HG02840 (cell line): ENCODE measurements at regions not wholly inside any gene's neighbourhood (a gene's known extent, or its start where the extent isn't known, plus 50 kb on each side); places are given as distances from the start of the nearest gene placed in this dataset.

ENCODE experiments used
- ATAC-seq: cut with Tn5 transposase; IDR thresholded peaks from one replicate; pipeline ENCODE4 v1.9.1; 2021; ENCODE audit warnings: mild to moderate bottlenecking, moderate library complexity, moderate number of reproducible peaks; ENCODE audit not compliant: unreplicated experiment, low FRiP score

- no peak for ATAC-seq
Observed at GRCh38 chr16:72371307-72372086, 199.5 kb upstream of the PMFBP1 start.

- no peak for ATAC-seq
Observed at GRCh38 chr16:72369274-72369673, 197.3 kb upstream of the PMFBP1 start.

DNA sequence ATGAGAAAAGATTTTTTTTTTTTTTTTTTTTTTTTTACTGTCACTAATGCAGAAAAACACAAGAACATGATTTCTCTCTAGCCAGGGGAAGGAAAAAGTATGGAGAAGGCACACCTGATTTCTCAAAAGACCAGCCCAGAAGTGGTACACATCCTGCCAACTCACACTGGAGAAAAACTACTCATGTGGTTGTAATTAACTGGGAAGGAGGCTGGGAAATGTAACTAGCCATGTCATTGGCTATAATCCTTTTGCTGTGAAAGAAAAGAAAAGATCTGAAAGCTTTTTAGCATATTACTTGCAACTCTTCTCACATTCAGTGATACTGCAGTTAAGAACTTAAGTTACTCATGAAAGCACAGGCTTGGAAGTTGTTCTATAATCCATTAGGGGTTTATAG is 195.9 kb upstream of the PMFBP1 start:
- no peak for ATAC-seq

DNA sequence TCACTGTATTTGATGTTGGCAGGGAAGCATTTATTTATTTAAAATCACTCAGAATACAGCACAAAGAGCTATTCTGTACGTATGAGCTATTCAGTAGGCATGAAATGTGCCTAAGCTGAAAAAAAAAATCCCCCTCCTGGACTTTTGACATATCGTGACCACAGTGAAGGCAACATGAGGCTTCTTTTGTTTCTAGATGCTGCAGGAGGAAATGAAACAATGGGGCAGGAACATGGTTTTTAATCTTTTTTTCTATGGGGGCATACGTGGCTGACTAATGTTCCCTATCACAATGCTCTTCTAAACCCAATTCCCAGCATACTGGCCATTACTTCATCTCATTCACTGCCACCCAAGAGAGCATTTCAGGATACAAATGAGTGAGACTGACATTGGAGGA is 191.0 kb upstream of the PMFBP1 start:
- no peak for ATAC-seq

DNA sequence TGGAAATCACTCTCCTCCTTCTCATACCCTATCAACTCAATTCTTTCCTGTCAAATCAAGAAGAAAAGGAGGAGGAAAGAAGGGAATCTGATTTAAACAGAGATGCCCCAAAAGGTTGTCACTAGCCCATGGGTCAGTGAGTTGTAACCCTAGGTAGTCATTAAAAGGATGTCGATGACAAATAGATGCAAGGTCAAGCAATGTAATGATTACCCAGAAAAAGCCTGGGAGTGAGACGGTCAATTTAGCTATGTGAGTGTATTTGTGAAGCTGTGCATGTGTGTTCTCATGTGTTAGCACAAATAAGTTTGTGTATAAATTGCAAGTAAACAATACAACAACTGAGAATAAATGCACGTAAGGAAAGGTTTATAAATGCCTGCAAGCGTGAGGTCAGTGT is 190.5 kb upstream of the PMFBP1 start:
- ATAC-seq, result no peak

- no peak for ATAC-seq
Observed at GRCh38 chr16:72357910-72358309, 186.0 kb upstream of the PMFBP1 start.

- no peak for ATAC-seq
Observed at GRCh38 chr16:72355561-72355960, 183.6 kb upstream of the PMFBP1 start.

- ATAC-seq, result no peak
Observed at GRCh38 chr16:72349719-72350118, 177.8 kb upstream of the PMFBP1 start.

DNA sequence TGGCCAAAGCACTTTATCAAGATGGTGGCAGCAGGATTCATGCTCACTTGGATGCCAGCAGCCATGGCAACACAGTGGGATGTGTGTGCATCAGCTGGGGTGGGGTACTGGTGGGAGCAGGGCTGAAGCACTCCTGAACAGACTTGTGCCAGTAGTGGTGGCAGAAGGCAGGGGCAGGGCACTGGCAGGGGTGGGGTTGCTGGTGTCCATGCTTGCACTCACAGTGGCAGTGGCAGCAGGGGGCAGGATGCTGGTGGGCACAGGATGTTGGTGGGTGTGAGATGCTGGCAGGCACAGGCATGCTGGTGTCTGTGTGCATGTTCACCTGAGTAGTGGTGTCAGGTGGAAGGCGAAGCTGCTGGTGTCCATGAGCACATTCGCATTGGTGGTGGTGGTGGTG is 161.0 kb upstream of the PMFBP1 start:
- ATAC-seq, result no peak

- ATAC-seq, result no peak
Observed at GRCh38 chr16:72324578-72324977, 152.6 kb upstream of the PMFBP1 start.

DNA sequence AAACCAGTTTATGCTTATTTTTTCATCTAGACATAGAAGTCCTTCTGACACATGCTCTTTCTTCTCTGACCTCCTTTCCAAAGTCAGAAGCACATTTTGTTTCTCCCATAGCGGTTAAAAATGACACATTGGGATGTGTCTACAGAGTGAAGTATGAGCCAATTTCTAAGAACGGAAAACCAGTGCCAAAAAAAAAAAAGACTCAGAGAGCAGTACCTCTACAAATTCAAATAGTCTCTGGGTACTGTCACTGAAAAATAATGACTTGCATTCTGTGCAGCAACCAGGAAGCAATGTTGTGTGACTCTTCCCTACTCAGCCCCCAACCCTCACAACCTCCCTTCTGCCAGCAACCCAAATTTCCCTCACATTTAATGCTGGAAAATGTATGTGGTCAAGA is 145.5 kb upstream of the PMFBP1 start:
- no peak for ATAC-seq

DNA sequence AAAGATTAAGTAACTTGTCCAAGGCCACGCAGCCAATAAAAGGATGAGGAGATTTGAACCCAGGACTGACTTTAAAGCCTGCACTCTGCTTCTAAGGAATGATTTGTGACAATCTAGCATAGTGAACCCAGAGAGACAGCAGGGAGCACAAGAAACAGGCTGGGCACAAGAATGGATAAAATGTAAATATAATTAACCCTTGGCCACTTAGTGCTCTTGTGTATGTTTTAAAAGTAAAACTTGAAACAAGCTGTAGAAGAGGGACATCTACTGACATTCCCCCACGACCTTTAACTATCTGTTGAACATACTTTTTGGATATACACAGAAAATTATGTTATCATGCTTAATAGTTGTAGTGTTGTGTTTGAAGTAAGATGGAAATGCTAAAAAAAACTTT is 141.9 kb upstream of the PMFBP1 start:
- ATAC-seq, result no peak

DNA sequence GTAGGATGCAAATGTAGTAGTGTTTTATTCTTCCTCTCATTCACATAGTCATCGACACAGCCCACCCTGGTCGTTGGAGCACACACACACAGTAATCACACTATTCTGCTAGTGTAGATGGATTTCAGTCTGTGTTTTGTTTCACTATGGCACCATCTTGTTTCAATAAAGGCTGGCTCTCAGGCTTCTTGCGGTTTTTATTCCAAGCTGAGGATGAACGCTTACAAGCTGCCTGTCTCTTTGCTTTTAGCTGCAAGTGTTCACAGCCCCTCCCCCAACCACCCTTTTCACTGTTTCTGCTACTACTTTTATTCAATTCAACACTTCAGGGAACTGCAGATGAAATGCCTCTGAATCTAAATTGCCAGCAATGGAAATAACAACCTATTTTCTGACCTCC is 140.9 kb upstream of the PMFBP1 start:
- no peak for ATAC-seq

DNA sequence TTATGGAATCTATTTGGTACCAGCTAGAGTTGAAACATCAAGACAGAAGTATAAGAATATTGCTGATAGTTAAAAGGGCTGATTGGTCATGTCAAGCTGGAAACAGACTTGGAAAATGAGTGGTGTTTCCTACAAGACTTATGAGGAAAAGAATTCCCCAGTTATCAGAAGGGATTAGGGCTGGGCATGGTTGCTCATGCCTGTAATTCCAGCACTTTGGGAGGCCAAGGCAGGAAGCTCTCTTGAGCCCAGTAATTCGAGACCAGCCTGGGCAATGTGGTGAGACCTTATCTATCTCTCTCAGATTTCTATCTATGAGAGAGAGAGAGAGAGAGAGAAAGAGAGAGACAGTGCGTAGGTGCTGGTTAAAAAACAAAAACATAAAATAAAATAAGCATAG is 139.5 kb upstream of the PMFBP1 start:
- ATAC-seq, result no peak

- no peak for ATAC-seq
Observed at GRCh38 chr16:72309001-72309400, 137.0 kb upstream of the PMFBP1 start.

DNA sequence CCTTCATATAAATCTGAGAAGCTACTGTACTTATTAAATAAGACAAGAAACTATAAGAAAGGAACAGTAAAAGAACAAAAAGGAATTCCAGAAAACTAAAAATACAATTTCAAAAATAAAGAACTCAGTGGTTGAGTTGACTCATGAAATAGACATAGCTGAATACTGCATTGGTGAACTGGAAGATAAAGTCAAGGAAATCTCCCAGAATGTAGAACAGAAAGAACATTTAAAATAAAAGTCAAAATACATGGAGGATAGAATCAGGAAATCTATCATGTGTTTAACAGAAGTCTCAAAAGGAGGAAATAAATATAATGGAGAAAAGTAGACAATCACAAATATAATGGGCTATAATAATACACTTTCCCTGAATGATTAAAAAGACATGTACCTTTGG is 136.4 kb upstream of the PMFBP1 start:
- no peak for ATAC-seq

DNA sequence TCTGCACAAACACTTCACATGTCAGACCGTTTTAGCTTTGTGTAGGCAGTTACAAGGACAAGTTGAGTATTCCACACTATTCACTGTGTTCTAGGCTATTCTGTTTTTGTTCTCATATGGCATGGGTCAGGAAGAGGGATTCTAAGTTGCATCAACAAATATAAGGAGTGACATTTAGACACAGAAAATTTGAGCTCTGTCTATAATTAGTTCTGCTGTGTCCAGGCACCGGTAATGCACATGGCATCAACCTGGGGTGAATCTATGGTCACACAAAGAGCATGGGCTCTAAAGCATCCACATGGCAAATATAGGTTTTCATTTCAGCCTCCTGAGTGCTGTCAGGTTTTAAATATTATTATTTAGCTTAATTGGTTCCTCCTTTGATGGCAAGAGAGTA is 130.4 kb upstream of the PMFBP1 start:
- no peak for ATAC-seq

GRCh38 chr16:72301523-72302236 is 129.7 kb upstream of the PMFBP1 start:
- no peak for ATAC-seq

DNA sequence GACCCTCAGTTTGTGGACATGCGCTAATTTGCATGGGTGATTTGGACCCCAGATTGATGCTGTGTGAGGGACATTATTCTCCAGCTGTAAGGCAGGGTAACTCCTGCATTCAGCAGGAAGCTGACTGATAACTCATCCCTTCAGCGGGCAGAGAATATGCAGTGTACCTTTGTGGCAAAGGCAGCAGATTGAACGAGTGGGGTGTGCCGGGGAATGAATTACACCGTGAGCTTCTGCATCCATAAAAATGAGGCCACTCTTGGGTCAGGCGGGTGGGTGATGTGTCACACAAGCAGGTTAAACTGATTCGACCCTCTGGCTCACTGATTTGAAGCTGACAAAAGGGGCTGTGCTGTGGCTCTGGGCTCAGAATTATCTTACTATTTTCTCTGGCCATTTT is 128.9 kb upstream of the PMFBP1 start:
- no peak for ATAC-seq

DNA sequence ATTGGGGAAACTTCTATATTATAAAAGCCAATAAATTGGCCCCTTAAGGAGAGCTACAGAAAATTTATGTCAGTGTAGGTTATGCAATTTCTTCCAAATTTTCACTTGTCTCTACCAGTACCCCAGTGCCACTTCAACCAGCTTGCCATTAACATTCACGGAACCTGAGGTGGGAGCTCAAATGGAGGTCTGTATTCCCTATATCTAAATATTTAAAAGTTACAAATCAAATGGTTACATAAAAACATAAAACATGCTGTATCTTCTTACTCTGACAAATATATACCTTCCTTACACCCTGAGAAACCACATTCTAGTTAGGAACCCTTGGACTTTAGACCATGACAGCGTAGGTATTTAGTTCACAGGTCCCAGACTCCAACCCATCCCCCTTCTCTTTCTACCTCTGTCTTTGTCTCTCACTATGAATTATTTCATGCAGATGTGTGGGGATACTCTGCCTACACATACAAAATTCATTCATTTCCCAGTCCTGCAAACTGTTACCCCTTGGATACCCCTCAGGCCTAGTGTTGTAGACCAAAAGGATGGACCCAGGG is 127.8 kb upstream of the PMFBP1 start:
- ATAC-seq, result no peak

- ATAC-seq, result no peak
Observed at GRCh38 chr16:72298961-72299360, 127.0 kb upstream of the PMFBP1 start.

DNA sequence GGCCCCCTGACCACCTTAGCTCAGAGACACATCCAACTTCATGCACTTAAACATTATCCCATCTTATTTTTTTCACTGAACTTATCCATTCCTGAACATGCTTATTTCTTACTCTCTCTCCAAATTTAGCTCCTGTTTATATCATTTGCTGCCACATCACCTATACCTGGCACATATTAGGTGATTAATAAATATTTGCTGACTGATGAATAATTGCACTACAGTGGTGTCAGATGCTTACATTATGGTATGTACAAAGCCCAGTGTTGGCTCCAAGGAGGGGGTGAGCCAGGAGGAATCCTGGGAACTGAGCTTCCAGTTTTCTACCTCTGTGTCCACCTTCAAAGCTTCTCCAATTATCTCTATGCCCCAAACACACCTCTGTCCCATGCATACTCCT is 124.0 kb upstream of the PMFBP1 start:
- no peak for ATAC-seq
